Inflammatory macrophage treated with lipopolysaccharide for 1 hour (primary cell): ENCODE measurements at regions not wholly inside any gene's neighbourhood (a gene's known extent, or its start where the extent isn't known, plus 50 kb on each side); places are given as distances from the start of the nearest gene placed in this dataset.

ENCODE experiments used
- DNase-seq, 2 donors: peaks; one replicate each; pipeline ENCODE4 v3.0.0-alpha.2; 2020 to 2022

- no peak for DNase-seq
These were observed 552.2 kb upstream of the FZD8 start for GRCh38 chr10:36194276-36194675.

- DNase-seq = no peak
These were observed 548.9 kb upstream of the FZD8 start for GRCh38 chr10:36191009-36191408.

GRCh38 chr10:36188461-36188860 lies 546.4 kb upstream of the FZD8 start:
- no peak for DNase-seq

- DNase-seq = no peak
These were observed 546.0 kb upstream of the FZD8 start for GRCh38 chr10:36188080-36188453.

- no peak for DNase-seq
These were observed 545.4 kb upstream of the FZD8 start for GRCh38 chr10:36187380-36188079.

- no peak for DNase-seq
These were observed 543.0 kb upstream of the FZD8 start for GRCh38 chr10:36185097-36185496.

- no peak for DNase-seq
These were observed 541.6 kb upstream of the FZD8 start for GRCh38 chr10:36183726-36184125.

DNA sequence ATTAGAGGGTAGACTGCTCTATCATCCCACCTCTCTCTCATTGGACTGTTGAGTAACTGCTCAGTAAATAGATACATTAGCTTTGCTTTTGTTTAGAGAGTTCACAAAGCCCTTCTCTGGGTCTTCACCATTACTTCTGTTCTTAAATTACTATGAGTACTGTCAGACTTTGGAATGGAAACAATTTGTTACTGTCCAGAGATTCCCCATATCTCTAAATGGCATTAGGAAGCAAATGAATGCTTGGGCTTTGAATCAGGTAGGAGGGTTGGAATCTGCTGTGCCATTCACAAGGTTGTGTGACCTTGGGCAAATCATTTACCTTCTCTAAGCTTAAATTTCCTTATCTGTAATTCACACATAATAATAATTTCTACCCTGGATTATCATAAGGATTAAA lies 541.0 kb upstream of the FZD8 start:
- no peak for DNase-seq

DNA sequence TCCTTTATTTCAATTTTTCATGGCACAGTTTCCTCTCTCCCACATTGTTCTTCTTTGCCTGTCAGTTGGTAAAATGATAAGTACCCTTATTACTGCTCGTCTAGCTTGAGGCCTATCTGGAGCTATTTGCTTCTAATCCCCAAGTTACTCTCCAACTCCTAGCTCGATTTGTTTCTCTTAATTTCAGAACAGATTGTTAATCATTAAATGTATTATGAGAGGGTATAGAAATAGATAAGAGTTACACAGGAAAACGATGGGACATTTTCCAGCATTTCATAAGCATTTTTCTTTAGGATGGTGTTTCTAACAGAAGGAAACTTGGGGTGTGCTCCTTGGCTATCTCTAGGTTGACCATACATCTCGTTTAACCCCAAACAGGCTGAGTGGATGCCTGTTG lies 540.5 kb upstream of the FZD8 start:
- DNase-seq = no peak

DNA sequence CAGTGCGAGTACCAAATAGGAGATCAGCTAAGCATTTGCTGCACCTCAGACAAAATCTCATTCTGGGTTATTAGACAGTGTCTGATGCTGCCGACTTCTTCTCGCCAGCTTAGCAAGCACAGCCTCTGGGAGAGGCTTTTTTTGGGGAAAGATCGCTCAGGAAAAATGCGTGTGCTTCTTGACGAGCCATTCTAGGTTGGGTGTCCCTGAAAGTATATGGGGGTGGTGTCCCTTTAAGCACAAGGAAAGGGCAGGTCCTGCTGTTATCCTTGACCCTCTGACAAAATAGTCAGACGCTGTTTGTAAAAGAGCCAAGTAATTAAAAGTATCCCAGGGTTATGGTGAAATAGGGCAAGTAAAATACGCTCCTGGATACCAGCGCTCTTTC lies 540.1 kb upstream of the FZD8 start:
- DNase-seq = no peak

- no peak for DNase-seq
These were observed 539.5 kb upstream of the FZD8 start for GRCh38 chr10:36181426-36182178.

GRCh38 chr10:36178616-36179015 lies 536.5 kb upstream of the FZD8 start:
- DNase-seq = no peak

DNA sequence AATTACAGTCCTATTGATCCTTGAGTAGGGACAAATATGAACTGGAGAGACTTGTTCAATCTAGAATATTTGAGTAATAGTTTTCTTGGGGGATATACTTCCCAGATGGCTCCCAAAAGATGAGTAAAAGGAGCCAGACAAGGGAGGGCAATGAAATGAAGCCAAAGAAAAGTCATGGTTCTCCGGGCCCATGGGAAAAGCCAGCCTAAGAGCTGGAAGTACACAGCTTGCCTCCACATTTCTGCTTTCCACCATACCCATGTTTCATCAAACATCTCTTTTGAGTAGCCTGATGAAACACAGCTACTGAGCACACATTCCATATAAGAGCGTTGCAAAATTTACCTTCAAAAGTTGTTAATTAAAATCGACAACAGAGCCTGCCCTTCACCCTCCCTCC lies 535.0 kb upstream of the FZD8 start:
- DNase-seq = no peak

GRCh38 chr10:36175954-36176353 lies 533.9 kb upstream of the FZD8 start:
- no peak for DNase-seq

DNA sequence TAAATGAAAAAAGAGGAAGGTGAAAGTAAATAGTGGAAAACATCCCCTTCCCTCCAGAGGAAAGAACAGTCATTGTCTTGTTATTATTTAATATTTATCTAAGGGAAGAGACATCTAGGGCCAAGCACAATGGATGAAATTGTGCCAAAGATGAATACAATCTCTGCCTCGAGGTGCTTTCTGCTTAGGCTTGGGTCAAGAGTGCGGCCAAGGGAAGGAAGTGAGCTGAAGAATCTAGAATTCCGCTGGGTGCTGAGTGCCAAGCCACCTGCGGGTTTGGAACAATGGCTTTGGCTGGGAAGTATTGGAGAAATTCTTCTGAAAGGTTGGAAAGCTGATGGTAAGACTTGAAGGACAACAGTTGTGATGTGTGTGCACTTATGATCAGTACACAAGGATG lies 531.3 kb upstream of the FZD8 start:
- DNase-seq = no peak

GRCh38 chr10:36171953-36172940 lies 530.2 kb upstream of the FZD8 start:
- no peak for DNase-seq

- DNase-seq = no peak
These were observed 529.5 kb upstream of the FZD8 start for GRCh38 chr10:36171556-36171952.

DNA sequence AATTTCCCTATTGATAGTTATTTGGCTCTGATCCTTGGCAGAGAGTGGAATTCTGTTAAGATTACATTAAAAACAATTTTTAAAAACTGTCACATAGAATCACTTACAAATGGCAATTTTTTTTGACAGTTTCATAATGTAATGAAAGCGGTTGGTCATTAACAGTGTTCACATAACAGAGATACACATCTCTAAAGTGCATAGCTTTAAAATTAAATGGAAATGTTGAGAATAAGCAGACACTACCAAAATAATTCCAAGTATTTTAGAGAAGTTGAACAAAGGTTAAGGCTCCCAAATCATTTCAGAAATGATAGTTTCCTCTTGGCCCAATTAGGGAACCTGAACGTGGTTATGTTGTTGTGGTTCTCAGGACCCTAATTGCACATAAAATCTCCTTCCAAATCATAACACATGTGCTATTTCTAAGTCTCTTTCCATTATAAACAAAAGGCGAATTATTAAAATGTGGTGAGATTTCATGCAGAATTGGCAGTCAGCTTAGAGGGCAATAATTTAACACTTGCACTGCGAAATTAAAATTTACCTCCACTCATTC lies 528.9 kb upstream of the FZD8 start:
- DNase-seq = no peak

DNA sequence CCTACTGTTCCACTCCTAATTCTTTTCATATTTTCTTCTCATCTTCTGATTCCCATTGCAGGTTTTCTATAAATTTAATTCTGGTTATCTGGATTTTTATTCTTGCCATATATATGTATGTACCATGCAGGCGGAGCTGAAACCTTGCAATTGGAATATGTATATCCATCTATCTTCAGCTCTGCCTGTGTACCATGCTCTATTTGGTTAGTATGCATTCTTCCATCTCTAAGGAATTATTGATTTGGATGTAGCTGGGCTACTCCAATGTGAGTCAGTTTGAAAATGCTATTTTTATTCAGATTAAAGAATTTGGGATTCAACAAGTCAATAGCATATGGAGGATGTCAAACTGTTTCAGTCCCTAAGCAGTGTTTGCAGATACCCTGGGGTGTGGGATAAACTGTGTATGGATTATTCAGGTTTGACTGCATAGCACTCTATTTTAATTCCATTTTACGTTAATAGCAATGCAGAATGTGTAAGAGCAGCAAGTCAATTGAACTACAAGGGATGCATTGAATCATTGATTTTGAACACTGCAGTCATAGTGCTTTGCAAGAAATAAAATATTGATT lies 528.1 kb upstream of the FZD8 start:
- no peak for DNase-seq

GRCh38 chr10:36168777-36169176 lies 526.7 kb upstream of the FZD8 start:
- no peak for DNase-seq

DNA sequence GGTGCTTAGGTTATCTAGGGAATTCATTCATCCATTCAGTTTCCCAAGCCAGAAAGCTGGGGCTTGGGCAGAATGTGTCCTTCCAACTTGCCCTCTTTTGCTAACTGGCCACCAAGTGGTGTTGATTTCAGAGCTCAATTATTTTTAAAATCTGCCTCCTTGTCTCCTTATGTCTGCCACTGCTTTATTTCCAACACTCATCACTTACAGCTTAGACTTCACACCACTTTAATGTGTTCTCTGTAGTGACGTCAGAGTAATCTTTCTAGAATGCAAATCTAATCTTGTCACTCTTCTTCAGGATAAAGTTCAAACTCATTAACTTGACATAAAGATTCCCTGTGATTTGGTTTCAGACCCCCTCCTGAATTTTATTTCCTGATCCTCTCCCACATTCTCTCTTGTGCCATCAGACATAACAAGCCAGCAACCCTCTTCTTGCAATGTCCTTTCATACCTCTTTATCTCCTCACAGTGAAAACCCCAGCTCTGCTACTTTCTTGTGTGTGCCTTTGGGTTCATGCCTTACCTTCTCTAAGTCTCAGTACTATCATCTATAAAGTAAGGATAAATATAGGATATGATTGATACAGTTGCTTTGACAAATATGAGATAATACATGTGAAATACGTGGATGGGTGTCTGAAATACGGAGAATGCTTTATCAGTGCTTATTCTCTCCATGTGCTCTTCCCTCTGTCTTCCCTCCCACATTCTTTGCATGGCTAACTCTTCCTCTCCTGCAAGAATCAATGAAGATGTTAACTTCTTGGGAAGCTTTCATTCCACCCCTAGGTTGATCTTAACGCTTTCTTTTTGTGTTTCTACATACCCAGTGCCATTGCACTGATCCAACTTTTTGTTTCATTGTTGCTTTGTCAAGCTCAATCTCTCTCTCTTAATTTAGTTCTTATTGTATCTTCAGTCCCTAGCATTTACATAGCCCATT lies 522.7 kb upstream of the FZD8 start:
- DNase-seq = no peak

DNA sequence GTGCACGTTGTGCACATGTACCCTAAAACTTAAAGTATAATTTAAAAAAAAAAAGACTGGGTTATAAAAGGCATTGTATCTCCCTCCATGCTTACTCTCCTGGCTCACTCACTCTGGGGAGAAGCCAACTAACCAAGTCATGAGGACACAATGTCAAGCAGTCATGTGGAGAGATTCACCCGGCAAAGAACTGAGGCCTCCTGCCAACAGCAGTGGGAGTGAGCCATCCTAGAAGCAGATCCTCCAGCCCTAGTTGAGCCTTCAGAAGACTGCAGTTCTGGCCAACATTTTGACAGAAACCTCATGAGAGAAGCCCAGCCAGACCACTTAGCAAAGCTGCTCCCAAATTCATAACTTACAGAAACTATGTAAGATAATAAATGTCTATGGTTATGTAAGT lies 521.7 kb upstream of the FZD8 start:
- no peak for DNase-seq
